SK-N-SH treated with all-trans-retinoic acid at 6 μM for 48 hours (cell line): ENCODE measurements at regions not wholly inside any gene's neighbourhood (a gene's known extent, or its start where the extent isn't known, plus 50 kb on each side); places are given as distances from the start of the nearest gene placed in this dataset.

Source experiments
- ATAC-seq: fragments of 200-7000 bp; cut with Tn5 transposase; 3 replicates; pipeline ENCODE4 v1.9.1; 2020; ENCODE audit warnings: mild to moderate bottlenecking, moderate library complexity
- ARNTL ChIP-seq: fragments of 450-650 bp; formaldehyde crosslinking; IDR thresholded peaks from 2 replicates; pipeline ENCODE4 v1.5.0; 2020; ENCODE audit warnings: low read depth, mild to moderate bottlenecking, moderate library complexity, borderline replicate concordance
- BACH2 ChIP-seq: fragments of 250-450 bp; sonication (Bioruptor Pico); IDR thresholded peaks from 2 replicates; pipeline ENCODE4 v1.9.0; 2021; ENCODE audit warnings: mild to moderate bottlenecking, borderline replicate concordance
- CREB5 ChIP-seq: fragments of 250-450 bp; sonication (Bioruptor Pico); IDR thresholded peaks from 2 replicates; pipeline ENCODE4 v1.5.1; 2020; ENCODE audit warnings: low read depth, mild to moderate bottlenecking, moderate library complexity
- CSDC2 ChIP-seq: fragments of 250-450 bp; sonication (Bioruptor Pico); IDR thresholded peaks from 2 replicates; pipeline ENCODE4 v1.5.0; 2020; ENCODE audit warnings: mild to moderate bottlenecking, moderate library complexity
- ESRRG ChIP-seq: fragments of 250-450 bp; sonication (Bioruptor Pico); IDR thresholded peaks from 2 replicates; pipeline ENCODE4 v1.6.1; 2021; ENCODE audit warnings: mild to moderate bottlenecking
- GLIS3 ChIP-seq: fragments of 250-450 bp; sonication (Bioruptor Pico); IDR thresholded peaks from 2 replicates; pipeline ENCODE4 v1.5.0; 2020; ENCODE audit warnings: mild to moderate bottlenecking, moderate library complexity
- ISL1 ChIP-seq: fragments of 250-450 bp; sonication (Bioruptor Pico); IDR thresholded peaks from 2 replicates; pipeline ENCODE4 v2.1.2; 2022; ENCODE audit warnings: mild to moderate bottlenecking, moderate library complexity
- OSR1 ChIP-seq: fragments of 250-450 bp; sonication (Bioruptor Pico); IDR thresholded peaks from 2 replicates; pipeline ENCODE4 v1.8.0; 2022; ENCODE audit warnings: moderate library complexity, mild to moderate bottlenecking, inconsistent platforms
- PATZ1 ChIP-seq: fragments of 250-450 bp; sonication (Bioruptor Pico); IDR thresholded peaks from 2 replicates; pipeline ENCODE4 v1.8.0; 2020; ENCODE audit warnings: mild to moderate bottlenecking, moderate library complexity, borderline replicate concordance
- POU6F1 ChIP-seq: fragments of 250-450 bp; sonication (Bioruptor Pico); IDR thresholded peaks from 2 replicates; pipeline ENCODE4 v1.8.0; 2021; ENCODE audit warnings: low read depth, mild to moderate bottlenecking, moderate library complexity, borderline replicate concordance
- PPARA ChIP-seq: fragments of 250-450 bp; sonication (Bioruptor Pico); IDR thresholded peaks from 2 replicates; pipeline ENCODE4 v1.5.0; 2020; ENCODE audit warnings: mild to moderate bottlenecking, borderline replicate concordance
- RARB ChIP-seq: fragments of 250-450 bp; sonication (Bioruptor Pico); IDR thresholded peaks from 2 replicates; pipeline ENCODE4 v1.8.0; 2021; ENCODE audit warnings: mild to moderate bottlenecking, moderate library complexity
- SNAI2 ChIP-seq: fragments of 250-450 bp; sonication (Bioruptor Pico); IDR thresholded peaks from 2 replicates; pipeline ENCODE4 v1.5.0; 2020; ENCODE audit warnings: mild to moderate bottlenecking, moderate library complexity
- TCF4 ChIP-seq: fragments of 250-450 bp; sonication (Bioruptor Pico); IDR thresholded peaks from 2 replicates; pipeline ENCODE4 v1.8.0; 2021; ENCODE audit warnings: mild to moderate bottlenecking, moderate library complexity, borderline replicate concordance
- TOX ChIP-seq: fragments of 250-450 bp; sonication (Bioruptor Pico); IDR thresholded peaks from 2 replicates; pipeline ENCODE4 v1.8.0; 2021; ENCODE audit warnings: mild to moderate bottlenecking, moderate library complexity, borderline replicate concordance
- TSHZ2 ChIP-seq: fragments of 250-450 bp; sonication (Bioruptor Pico); IDR thresholded peaks from 2 replicates; pipeline ENCODE4 v1.5.0; 2020; ENCODE audit warnings: mild to moderate bottlenecking, moderate library complexity
- ZC3H10 ChIP-seq: fragments of 250-450 bp; sonication (Bioruptor Pico); IDR thresholded peaks from 2 replicates; pipeline ENCODE4 v1.5.1; 2021; ENCODE audit warnings: mild to moderate bottlenecking, moderate library complexity
- ZFP3 ChIP-seq: fragments of 250-450 bp; sonication (Bioruptor Pico); IDR thresholded peaks from 2 replicates; pipeline ENCODE4 v1.5.0; 2020; ENCODE audit warnings: mild to moderate bottlenecking, moderate library complexity
- ZFP30 ChIP-seq: fragments of 450-650 bp; formaldehyde crosslinking; IDR thresholded peaks from 2 replicates; pipeline ENCODE4 v1.5.0; 2022; ENCODE audit warnings: mild to moderate bottlenecking, moderate library complexity
- ZNF565 ChIP-seq: fragments of 450-650 bp; formaldehyde crosslinking; conservative IDR thresholded peaks from 2 replicates; pipeline ENCODE4 v1.5.0; 2020; ENCODE audit warnings: low read depth, mild to moderate bottlenecking, moderate library complexity
- ZNF70 ChIP-seq: fragments of 450-650 bp; formaldehyde crosslinking; IDR thresholded peaks from 2 replicates; pipeline ENCODE4 v1.5.0; 2020; ENCODE audit warnings: mild to moderate bottlenecking, moderate library complexity
- ZNF8 ChIP-seq: fragments of 450-650 bp; formaldehyde crosslinking; IDR thresholded peaks from 2 replicates; pipeline ENCODE4 v1.5.0; 2020; ENCODE audit warnings: mild to moderate bottlenecking, moderate library complexity
- TF ChIP-seq, protein P1 (sequence below): fragments of 250-450 bp; sonication (Bioruptor Pico); IDR thresholded peaks from 2 replicates; pipeline ENCODE4 v1.5.1; 2021; ENCODE audit warnings: mild to moderate bottlenecking, moderate library complexity

- no peak for ATAC-seq
- TF ChIP-seq CSDC2 (CRISPR knock-in tag) (no peak), ARNTL (CRISPR knock-in tag) (no peak), ZNF565 (CRISPR knock-in tag) (no peak), PPARA (CRISPR knock-in tag) (no peak), GLIS3 (CRISPR knock-in tag) (no peak), ESRRG (CRISPR knock-in tag) (no peak), ZNF8 (CRISPR knock-in tag) (no peak), POU6F1 (CRISPR knock-in tag) (no peak), ZNF70 (CRISPR knock-in tag) (no peak), TSHZ2 (CRISPR knock-in tag) (no peak), OSR1 (CRISPR knock-in tag) (no peak), TCF4 (CRISPR knock-in tag) (no peak), PATZ1 (CRISPR knock-in tag) (no peak), RARB (CRISPR knock-in tag) (no peak), CREB5 (no peak)
These were observed 54.7 kb downstream of the MYEOV start for GRCh38 chr11:69348414-69349235.

- no peak for ATAC-seq
- TF ChIP-seq ISL1 (CRISPR knock-in tag) (no peak), TOX (CRISPR knock-in tag) (no peak), ZFP3 (CRISPR knock-in tag) (no peak), BACH2 (CRISPR knock-in tag) (no peak), ZFP30 (no peak), ZNF70 (CRISPR knock-in tag) (no peak), OSR1 (CRISPR knock-in tag) (no peak), TSHZ2 (CRISPR knock-in tag) (no peak), ESRRG (CRISPR knock-in tag) (no peak), ZNF565 (CRISPR knock-in tag) (no peak), CREB5 (no peak), PPARA (CRISPR knock-in tag) (no peak), SNAI2 (no peak), CSDC2 (CRISPR knock-in tag) (no peak), POU6F1 (CRISPR knock-in tag) (no peak), ZC3H10 (CRISPR knock-in tag) (no peak), ARNTL (CRISPR knock-in tag) (no peak), ZNF8 (CRISPR knock-in tag) (no peak), TCF4 (CRISPR knock-in tag) (no peak)
- TF ChIP-seq, protein P1, sequence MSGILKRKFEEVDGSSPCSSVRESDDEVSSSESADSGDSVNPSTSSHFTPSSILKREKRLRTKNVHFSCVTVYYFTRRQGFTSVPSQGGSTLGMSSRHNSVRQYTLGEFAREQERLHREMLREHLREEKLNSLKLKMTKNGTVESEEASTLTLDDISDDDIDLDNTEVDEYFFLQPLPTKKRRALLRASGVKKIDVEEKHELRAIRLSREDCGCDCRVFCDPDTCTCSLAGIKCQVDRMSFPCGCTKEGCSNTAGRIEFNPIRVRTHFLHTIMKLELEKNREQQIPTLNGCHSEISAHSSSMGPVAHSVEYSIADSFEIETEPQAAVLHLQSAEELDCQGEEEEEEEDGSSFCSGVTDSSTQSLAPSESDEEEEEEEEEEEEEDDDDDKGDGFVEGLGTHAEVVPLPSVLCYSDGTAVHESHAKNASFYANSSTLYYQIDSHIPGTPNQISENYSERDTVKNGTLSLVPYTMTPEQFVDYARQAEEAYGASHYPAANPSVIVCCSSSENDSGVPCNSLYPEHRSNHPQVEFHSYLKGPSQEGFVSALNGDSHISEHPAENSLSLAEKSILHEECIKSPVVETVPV (CRISPR knock-in tag) = no peak
These were observed 56.1 kb downstream of the MYEOV start for GRCh38 chr11:69350040-69350439.
